ENCODE measurements at regions not wholly inside any gene's neighbourhood (a gene's known extent, or its start where the extent isn't known, plus 50 kb on each side); places are given as distances from the start of the nearest gene placed in this dataset.
"Not testable (repeated sequence)": the region's sequence is repeated elsewhere in the genome, so short reads cannot be mapped to it uniquely, and the experiment has no call there.

DNA sequence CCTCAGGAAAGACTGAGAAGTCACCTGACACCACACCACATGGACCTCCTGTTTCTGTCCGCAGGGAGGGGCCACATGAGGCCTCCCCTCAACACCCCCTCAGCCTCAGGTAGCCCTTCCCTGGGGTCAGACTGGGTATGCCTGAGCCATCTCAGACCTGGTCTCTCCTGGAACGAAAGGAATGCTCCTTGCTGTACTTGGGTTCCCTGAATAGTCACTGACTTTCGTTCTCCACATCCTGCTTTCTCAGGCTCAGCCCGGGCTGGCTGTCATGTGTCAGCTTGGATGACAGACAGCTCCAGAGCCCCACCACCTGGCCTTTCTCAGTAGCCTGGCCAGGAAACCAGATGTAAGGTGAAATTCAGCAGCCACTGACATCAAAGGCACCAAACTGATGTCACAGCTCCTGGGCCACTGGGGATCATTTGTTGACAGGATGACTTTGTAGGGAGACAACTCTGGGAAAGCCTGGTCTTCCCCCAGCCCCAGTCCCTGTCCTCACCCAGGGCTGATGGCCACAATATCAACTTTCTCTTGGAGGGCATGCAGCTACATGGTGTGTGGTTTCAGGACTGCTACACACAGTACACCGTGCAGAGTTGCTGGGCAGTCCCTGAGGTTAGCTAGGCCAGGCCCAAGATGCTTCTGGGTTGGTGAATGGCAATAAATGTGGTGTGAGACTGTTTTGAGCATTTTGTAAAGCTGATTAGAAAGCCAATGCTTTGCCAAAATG, 141.4 kb upstream of the MRPS22 start:
- DNase-seq: peak in 1 of 5 donors; percentile 27

DNA sequence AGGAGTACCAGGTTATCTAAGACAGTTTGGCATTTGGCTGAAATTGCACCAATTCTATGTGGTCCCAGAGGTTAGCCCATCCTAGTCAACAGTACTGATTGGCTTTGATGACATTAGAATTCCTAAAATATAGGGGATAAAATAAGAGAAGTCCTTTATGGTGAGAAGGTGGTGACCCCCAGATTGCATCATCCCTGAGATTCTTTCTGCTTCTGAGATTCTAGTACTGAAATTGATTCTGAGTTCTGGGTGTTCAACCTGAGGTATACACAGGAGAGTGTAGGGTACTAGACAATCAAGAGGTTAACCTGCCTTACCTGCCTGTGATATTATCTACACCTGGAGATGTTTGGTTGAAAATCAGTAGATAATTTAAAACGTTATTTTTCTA, 140.9 kb upstream of the MRPS22 start:
- no peak for DNase-seq

DNA sequence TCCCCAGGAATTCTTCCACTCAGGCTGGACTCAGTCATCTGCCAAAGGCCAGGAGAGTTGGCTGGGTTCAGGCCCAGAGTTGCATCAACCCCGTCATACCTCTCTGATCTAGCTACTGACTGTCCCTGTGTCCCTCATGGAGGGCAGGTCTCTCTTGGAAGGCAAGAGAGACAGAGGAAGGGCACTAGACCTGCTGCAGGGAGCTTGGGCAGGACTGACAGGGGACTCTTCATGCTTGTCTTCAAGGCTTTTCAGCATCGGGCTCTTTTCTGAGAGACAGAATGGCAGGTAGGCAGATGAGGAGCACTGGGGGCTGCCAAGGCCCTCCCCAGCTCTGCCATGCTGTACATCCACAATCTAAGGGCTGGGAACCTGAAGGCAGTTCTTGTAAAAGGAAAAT, 140.1 kb upstream of the MRPS22 start:
- no peak for DNase-seq

DNA sequence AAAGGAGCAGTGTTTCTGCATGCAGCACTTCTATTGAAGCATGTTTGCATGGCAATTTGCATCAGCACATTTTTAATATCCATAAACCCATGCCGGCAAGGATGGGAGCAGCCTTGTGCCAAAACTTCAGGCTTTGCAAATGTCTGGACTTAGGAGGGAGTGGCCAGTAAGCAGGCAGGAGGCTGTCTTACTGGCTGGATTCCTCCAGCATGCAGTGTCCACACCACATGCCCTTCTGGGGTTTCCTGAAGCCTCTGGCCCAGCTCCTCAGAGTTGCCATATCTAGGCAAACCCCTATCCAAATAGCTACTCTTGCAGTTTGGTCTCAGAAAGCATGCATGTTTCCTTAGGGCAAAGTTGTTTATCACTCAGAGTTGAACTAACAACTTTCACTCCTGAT, 139.1 kb upstream of the MRPS22 start:
- DNase-seq: no peak

DNA sequence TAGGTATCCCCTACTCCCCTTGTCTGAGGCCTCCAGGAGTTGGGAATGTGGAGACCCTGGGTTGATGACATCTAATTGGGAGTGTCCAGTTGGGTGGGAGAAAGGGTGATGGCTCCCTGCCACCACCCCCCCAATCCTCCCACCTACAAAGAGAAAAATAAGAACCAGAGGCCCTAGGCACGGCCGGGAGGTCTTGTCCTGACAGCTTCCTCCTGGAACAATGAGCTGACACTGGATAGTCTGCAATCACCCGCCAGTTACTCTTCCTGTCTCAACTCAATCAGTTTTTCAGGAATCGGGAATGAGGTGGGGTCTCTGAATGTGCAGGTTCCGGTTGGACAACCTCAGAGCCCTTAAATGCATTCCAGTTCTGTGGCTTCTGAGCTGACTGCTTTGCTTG, 129.9 kb upstream of the MRPS22 start:
- no peak for DNase-seq

DNA sequence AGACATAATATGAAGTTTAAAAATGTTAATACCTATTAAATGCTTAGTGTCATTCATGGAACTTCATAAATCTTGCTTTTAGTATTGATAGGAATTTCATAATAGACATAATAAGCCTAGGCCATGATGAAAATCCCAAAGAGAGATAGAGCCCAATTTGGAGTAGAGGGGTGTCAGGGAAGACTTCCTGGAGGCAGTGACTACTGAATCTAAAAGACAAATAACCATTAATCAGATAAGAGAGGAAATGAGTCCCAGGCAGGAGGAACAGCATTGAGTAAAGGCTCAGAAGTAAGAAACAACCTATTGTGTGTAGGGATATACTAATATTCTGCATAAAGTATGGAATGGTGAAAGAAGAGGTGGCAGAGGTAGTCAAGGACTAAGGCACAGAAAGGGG, 126.9 kb upstream of the MRPS22 start:
- DNase-seq: no peak

DNA sequence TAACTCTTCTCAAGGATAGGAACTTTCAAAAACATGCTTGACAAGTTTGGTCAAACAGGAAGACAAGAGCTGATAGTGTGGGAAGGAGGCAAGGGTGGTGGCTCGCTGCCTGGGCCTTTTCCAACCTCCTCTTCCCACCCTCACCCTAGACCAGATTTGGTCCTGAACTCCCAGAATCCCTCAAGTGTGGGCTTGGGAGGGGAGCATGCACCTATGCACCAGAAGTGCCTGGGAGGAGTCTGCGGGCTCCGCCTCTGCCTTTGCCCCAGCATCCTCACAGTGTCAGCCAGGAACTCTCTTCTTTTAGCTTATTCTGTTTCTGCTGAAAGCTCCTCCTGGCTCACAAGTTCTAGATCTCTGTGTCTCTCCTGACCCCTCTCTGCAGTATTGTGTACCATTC, 126.2 kb upstream of the MRPS22 start:
- DNase-seq: no peak

DNA sequence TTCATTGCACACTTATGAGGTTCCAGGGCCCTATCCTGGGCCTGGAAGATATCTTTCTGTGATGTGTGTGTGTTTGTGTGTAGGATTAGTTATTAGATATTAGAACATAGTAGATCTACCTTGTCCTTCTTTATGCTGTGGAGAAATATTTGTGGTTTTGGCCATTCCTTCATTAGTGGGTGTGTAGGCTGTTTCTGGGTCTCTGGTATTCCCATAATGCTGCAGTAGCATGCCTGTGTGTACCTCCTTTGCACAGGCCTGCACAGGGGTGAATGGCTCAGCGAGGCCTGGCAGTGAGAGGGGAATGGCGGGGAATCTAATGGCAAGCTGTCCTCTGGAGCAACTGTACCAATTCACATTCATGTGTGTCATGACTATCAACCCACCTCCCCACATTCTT, 125.8 kb upstream of the MRPS22 start:
- no peak for DNase-seq

DNA sequence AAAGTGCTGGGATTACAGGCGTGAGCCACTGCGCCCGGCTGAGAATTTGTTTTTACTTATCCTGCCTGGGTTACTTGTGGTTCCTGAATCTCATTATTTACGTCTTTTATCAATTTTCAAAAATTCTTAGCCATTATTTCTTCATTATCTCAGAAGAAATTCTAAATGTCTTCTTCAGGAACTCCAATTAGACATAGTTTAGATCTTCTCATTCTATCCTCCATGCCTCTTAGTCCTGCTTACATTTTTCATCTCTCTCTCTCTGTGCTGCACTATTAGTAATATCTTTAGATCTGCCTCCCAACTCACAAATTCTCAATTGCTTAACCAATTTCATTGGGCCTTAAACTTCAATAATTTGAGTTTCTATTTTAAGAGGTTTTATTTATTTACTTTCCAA, 124.4 kb upstream of the MRPS22 start:
- no peak for DNase-seq

DNA sequence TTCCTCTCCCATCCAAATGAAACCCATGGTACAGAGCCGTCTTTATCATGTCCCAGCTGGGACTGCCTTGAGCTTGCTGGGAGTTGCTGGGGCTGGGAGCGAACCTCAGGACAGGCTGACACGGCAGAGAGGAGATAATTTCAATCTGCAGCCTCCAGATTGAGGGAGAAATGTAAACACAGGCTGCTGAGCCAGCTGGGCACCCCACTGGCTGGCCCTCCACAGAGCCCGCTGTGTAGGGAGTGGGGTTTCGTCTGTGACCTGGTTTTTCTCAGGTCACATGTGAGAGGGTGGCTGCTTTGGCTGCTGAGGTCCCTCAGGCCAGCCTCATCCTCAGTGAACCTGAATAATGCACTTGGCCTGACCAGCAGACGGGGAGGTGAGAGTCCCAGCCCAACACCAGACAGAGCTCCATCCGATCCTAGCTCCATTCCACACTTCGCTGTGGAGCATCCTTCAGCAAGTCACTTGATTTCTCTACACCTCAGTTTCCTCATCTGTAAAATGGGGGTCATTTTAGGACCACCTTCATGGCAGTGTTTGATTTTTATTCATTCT, 121.6 kb upstream of the MRPS22 start:
- DNase-seq: no peak

DNA sequence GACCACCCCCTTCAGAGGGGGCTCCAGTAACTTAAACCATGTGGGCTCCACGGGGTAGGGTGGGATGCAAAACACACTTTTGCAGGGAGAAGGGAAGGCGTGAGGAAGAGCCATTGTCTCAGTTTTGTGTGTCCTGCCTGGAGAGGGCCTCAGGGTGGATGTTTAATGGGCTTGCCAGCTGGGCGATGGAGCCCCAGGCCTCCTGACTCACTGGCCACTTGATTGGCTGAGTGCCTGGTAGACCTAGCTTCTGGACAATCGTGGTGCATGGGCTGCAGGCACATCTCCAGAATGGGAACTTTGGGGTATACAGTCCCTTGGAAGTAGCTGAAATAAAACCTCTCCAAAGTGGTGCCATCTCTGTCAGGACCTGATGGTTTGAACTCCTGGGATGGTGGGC, 118.3 kb upstream of the MRPS22 start:
- DNase-seq: no peak

DNA sequence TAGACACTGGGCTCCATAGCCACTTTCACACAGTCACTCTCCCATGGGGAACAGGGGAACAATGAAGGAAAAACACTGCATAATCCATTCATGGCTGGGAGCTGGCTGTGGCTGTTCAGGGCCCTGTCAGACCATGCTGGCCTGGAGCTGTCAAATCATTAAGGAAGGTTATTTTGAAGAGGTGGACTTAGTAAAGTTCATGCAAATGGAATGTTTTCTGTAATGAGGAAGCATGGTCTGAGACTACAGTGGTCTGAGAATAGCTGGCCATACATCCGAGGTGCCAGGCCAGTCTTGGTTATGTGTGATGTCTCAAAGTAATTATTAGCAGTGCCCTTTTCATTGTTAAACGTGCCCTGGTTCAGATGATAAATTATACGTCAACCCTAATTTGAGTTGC, 117.1 kb upstream of the MRPS22 start:
- no peak for DNase-seq

DNA sequence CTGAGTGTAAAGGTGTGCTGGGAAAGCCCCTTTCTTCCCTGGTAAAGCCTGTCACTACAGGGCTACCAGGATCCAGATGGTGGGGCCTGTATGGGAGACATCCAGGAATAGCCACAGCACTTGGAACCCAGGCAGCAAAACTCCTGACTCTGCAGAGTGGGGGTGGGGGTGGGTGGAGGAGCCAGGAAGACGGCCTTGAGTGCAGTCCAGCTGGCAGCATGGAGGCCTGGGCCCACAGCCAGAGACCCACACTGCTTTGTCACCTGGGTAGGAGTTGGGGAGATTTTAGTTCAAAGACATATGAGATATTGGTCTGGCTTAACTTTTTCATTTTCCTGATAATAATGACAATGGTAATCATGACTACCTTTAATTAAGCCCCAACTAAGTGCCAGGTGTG, 116.7 kb upstream of the MRPS22 start:
- no peak for DNase-seq

DNA sequence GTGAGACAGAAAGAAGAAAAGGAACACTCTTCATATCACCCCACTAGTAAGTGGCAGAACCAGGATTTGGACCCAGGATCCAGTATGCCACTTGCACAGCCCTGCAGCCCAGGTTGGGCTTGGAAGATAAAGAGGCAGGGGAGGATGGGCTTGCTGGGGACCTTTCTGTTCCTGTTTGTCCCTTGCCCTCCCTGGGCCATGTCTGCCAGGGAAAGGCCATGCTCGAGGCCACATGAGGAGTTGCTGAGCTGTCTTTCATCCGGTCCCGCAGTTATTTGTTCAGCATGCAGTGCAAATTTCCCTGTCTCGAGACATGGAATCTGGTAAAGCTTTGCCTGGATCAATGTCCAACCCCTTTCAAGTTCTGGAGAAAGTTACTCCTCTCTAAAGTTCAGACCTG, 116.0 kb upstream of the MRPS22 start:
- DNase-seq: no peak

DNA sequence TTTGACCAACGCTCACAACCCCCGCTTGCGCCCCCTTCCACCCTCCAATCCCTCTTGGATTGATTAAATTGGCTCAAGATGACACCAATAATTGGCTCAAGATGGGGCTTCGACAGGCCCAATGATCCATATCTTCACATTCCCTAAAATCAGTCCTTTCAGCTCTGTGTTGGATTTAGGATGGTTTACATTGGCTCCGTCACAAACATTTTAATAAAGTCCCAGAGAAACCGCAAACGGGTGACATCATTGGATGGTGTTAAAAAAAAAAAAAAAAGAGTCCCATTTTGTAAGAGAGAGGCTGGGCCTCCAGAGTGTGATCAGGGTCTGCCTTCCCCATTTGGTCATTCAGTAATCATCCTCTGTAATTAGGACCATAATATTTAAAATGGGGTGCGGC, 113.4 kb upstream of the MRPS22 start:
- DNase-seq: no peak

DNA sequence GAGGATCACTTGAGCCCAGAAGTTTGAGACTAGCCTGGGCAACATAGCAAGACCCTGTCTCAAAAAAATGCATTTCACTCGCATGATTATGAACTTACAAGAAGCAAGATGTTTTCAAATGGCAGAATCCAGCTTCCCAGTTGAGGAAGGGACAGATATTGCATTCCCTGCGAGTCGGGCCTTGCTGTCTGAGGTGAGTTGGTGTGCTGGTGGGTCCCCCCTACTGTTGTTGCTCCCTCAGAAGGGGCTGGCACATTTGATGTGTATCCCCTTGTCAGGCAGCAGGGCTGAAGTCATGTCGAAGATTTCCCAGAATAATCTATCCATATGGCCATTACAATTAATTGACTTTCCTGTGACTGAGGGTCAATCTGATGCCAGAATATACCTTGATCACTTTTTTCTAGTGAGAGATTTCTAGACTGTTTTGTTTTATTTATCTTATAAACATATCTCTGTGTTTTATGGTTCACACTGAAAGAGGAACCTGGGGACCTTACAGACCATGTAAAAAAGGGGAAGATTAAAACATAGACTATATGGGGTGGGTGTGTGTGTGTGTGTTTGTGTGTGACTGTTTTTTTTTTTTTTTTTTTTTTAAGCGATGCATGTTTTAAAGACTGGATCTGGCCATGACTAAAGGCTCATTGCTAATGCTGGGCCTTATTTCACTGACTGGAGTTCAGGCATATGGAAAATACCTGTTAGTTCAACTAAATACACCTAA, 112.1 kb upstream of the MRPS22 start:
- no peak for DNase-seq

DNA sequence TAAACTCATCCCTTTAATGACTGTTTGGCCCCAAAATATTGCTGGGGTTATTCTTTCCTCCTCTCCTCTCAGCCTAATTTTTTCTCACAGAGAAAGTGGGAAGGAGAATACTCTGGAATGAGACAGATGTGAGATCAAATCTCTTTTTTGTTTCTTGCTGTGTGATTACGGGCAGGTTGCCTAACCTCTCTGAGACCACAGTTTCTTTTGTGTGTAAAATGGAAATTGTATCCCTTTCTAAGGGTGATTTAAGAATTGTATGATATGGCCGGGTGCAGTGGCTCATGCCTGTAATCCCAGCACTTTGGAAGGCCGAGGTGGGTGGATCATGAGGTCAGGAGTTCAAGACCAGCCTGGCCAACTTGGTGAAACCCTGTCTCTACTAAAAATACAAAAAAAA, 111.5 kb upstream of the MRPS22 start:
- not testable (repeated sequence) for DNase-seq

DNA sequence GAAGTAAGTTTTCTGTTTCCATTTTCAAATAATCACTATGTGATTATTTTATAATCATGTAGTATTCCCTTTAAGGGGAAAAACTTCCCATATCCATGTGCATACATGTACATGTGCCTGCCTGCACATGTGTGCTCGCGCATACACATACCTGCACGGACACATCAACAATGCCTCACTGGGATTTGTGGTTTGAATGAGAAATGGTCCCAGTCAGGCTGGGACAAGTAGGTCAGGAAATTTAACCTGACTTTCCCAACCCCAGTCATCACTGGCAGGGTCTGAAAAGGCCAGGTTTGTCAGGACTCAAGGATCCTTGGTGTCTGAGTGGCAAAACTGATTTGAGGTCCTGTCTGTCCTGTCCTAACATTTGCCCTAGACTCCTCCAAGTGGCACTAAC, 109.3 kb upstream of the MRPS22 start:
- DNase-seq: no peak

DNA sequence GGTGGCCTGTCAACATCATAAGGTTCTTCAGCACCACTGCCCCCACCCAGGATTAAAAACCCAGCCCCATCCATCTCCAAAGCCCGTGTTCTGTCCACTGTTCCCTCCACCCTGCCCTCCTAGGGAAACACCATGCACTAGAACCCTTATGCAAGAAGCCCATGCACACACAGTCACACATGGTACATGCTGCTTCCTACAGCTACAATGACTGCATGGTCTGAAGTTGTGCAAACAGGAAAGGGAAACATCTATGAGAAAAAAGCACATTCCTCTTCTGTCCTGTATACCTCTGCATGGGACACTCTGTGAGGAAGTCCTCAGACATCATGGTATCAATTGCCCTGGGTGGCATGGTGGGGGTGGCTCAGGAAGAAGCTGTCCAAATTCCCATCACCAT, 108.6 kb upstream of the MRPS22 start:
- no peak for DNase-seq

DNA sequence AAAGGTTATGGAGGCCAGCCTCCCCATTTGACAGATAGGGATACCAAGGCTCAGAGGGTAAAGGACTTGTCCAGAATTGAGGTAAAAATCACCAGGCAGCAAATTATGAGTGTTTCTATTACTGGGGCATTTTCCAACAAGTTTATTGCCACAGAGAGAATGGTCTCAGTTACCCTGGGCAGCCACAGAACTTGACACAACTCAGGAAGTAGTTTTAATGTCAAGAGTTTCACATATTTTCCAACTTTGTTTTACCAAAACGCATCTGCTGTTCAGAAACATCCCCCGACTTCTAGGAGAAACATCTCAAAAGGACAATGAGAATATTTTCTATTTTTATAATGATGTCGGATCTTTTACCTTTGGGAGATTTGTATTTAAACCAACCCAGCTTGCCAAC, 107.5 kb upstream of the MRPS22 start:
- DNase-seq: no peak

DNA sequence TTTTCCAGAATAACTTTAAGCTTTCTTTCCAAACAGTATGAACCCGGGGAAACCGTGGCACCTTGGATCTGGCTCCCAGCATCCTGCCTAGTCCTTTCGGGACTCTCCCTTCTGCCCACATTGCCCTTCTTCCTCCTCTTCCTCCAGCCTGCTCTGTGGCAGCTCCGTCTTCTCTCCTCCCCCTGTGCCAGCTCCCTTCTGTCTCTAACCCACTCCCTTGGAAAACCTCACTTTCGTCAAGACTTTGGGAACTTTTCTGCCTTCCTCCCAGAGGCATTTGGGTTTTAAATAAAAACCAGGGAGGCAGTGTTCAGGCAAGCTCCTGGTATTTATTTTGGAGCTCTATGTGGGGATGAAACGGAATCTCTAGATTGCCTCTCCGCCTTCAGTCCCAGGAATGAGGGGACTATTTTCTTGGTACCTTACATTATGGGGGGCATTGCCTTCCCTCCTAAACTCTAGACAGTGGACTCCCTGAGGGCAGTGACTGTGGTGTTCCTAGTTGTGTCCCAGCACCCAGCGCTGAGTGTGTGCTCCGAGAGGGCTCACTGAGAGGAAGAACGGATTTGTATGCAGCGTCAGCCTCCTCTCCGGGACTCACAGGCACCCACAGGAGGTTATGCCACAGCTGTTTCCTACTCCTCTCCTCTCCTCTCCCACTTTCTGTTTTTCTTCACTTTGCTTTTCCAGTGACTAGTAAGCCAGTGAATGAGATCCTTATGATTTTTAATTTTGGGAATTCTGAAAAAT, 105.4 kb upstream of the MRPS22 start:
- no peak for DNase-seq

DNA sequence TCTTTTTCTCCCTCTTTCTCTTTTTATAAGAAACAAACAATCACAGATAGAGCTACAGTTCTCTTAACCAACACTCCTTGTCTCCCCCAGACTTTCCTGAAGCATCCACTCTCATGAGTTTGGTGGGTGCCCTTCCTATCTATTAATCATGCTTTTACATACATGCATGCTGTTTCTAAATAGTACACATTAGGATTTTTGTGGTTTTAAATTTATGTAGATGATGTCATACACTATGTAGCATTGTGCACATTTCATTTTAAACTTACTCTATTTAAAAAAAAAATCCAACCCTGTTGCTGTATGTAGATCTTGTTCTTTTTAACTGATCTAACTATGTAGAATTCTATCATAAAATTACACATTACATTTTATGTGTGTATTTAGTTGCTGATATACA, 104.3 kb upstream of the MRPS22 start:
- DNase-seq: no peak

DNA sequence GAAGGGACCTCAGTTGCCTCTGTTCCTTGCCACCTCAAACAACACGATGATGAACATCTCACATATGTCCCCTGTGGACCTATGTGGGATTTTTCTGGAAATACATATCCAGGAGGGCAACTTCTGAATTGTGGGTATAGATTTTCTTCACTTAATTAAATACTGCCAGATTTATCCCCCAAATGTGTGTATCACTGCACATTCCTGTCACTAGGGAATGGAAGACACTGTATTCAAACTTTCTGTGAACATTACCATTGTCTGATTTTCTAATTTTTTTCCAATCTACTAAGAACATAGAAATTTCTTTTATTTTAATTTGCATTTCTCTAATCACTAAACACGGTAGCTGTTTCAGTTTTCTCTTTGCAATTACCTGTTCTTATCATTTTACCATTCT, 102.0 kb upstream of the MRPS22 start:
- no peak for DNase-seq

DNA sequence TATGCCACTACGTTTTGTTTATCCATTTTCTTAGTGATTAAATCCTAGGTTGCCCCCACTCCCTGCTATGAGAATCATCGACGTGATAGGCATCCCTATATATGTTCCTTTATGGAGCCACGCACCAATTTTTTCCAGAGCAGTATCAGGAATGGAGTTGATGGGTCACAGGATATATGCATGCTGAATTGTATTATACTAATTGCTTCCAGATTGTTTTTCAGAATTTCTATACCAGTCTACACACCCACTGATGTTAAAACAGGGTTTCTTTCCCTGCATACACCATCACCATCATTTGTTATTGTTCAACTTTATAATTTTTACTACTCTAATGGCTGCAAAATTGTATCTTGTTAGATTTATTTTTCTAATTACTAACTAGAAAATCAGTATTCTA, 100.1 kb upstream of the MRPS22 start:
- no peak for DNase-seq

Data from T-helper 1 cell (primary cell).